Superior temporal gyrus (tissue), 1 donor: ENCODE measurements at regions not wholly inside any gene's neighbourhood (a gene's known extent, or its start where the extent isn't known, plus 50 kb on each side); places are given as distances from the start of the nearest gene placed in this dataset.

ENCODE experiments used
- DNase-seq: peaks from one replicate; pipeline ENCODE4 v3.0.0-alpha.2; 2016; ENCODE audit errors: extremely low spot score

- DNase-seq, result no peak
Observed at GRCh38 chr2:9681427-9681817, 50.6 kb upstream of the YWHAQ start.

- no peak for DNase-seq
Observed at GRCh38 chr2:9685637-9686036, 54.8 kb upstream of the YWHAQ start.

GRCh38 chr2:9686061-9686460 lies 55.3 kb upstream of the YWHAQ start:
- DNase-seq, result no peak

- no peak for DNase-seq
Observed at GRCh38 chr2:9690252-9690651, 59.5 kb upstream of the YWHAQ start.

GRCh38 chr2:9690716-9691498 lies 60.1 kb upstream of the YWHAQ start:
- no peak for DNase-seq

- no peak for DNase-seq
Observed at GRCh38 chr2:9692456-9693195, 61.8 kb upstream of the YWHAQ start.

- DNase-seq, result no peak
Observed at GRCh38 chr2:9693196-9693491, 62.3 kb upstream of the YWHAQ start.

- DNase-seq, result no peak
Observed at GRCh38 chr2:9693646-9694045, 62.8 kb upstream of the YWHAQ start.

GRCh38 chr2:9694661-9695234 lies 64.0 kb upstream of the YWHAQ start:
- DNase-seq, result no peak

- no peak for DNase-seq
Observed at GRCh38 chr2:9695941-9696340, 65.1 kb upstream of the YWHAQ start.

GRCh38 chr2:9696731-9697130 lies 65.9 kb upstream of the YWHAQ start:
- no peak for DNase-seq

GRCh38 chr2:9697909-9698308 lies 67.1 kb upstream of the YWHAQ start:
- DNase-seq, result no peak

- DNase-seq, result no peak
Observed at GRCh38 chr2:9699139-9700108, 68.6 kb upstream of the YWHAQ start.

- no peak for DNase-seq
Observed at GRCh38 chr2:9700109-9700495, 69.3 kb upstream of the YWHAQ start.

- DNase-seq, result no peak
Observed at GRCh38 chr2:9702604-9703084, 71.8 kb upstream of the YWHAQ start.

- no peak for DNase-seq
Observed at GRCh38 chr2:9703085-9703678, 72.4 kb upstream of the YWHAQ start.

GRCh38 chr2:9703701-9704221 lies 73.0 kb upstream of the YWHAQ start:
- no peak for DNase-seq

GRCh38 chr2:9704600-9704999 lies 73.8 kb upstream of the YWHAQ start:
- DNase-seq, result no peak

GRCh38 chr2:9705196-9705595 lies 74.4 kb upstream of the YWHAQ start:
- no peak for DNase-seq

- DNase-seq, result no peak
Observed at GRCh38 chr2:9707008-9707407, 76.2 kb upstream of the YWHAQ start.

- DNase-seq, result no peak
Observed at GRCh38 chr2:9707611-9708160, 76.9 kb upstream of the YWHAQ start.
